ENCODE measurements at regions not wholly inside any gene's neighbourhood (a gene's known extent, or its start where the extent isn't known, plus 50 kb on each side); places are given as distances from the start of the nearest gene placed in this dataset.

- Mint-ChIP-seq H3K27ac (no peak overlapping the region), H3K9me3 (no peaks in the 10 kb centered on the region), H3K27me3 (no peaks in the 10 kb centered on the region), H3K36me3 (ENCODE audit: low read depth) (no peaks in the 10 kb centered on the region), H3K4me1 (ENCODE audit: low read depth) (no peaks in the 10 kb centered on the region), H3K4me3 (no peak overlapping the region)
Measured at GRCh38 chr2:198950803-198951202, 506.9 kb downstream of the SATB2 start.

DNA sequence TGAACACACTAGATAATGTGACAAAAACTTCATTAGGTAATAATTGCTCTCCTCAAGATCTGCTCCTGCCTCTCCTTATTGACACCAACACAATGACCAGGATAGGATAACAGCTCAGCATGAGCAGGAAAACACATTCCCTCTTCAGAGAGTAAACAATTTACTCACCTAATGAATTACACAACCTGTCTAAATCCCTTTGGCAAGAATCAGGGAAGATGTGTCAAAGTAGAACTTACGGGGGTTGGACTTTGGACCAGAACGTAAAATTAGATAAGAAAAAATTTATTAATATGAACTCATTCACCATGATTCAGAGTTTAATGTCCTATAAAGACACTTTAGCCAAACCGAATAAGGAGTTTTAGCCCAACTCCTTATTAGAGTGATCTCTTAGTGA is 512.2 kb downstream of the SATB2 start:
- Mint-ChIP-seq H3K36me3 (ENCODE audit: low read depth) (no peaks in the 10 kb centered on the region), H3K4me1 (ENCODE audit: low read depth) (no peaks in the 10 kb centered on the region), H3K4me3 (no peak overlapping the region), H3K27me3 (no peaks in the 10 kb centered on the region), H3K9me3 (no peaks in the 10 kb centered on the region), H3K27ac (no peak overlapping the region)

DNA sequence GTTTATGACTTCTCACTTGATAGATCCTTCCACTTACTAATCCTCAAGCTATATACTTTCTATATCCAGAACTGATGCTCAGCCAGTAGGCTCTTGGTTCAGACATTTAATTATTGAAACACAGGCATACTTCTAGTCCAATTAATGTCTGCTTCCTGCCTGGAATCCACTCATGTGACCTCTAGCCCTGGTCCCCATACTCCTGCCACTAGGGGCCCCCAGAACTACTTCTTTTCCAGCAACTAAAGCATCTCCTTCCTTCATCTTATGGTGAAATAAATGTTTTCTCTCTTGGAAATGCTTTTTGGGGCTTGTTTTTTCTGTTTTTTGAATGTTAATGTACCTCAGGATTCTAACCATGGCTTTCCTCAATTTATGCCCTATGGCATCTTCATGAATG is 527.6 kb downstream of the SATB2 start:
- Mint-ChIP-seq H3K27ac (no peak overlapping the region), H3K9me3 (no peaks in the 10 kb centered on the region), H3K4me3 (no peak overlapping the region), H3K4me1 (ENCODE audit: low read depth) (no peaks in the 10 kb centered on the region), H3K27me3 (no peaks in the 10 kb centered on the region), H3K36me3 (ENCODE audit: low read depth) (no peaks in the 10 kb centered on the region)

DNA sequence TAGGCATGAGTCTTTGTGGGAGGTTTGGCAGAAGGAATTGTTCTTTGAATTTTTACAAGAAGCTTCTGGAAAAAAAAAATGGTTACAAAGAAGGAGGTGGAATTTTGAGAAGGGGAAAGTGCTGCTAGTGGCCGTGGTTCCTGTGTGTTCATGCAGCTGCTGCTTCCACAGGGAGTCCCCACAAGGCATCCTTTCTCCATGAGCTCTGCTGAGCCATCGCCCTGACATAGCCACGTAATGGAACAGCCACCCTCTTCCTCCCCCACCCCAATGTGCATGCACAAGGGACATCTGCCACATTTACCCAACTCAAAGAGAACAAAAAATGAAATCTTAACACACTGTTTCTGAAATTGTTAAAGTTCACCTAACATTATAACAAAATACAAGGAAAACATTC is 529.7 kb downstream of the SATB2 start:
- Mint-ChIP-seq H3K9me3 (no peaks in the 10 kb centered on the region), H3K27ac (no peak overlapping the region), H3K36me3 (ENCODE audit: low read depth) (no peaks in the 10 kb centered on the region), H3K4me1 (ENCODE audit: low read depth) (no peaks in the 10 kb centered on the region), H3K4me3 (no peak overlapping the region), H3K27me3 (no peaks in the 10 kb centered on the region)

GRCh38 chr2:198917926-198918720 is 539.6 kb downstream of the SATB2 start:
- Mint-ChIP-seq H3K27ac (no peak overlapping the region), H3K4me3 (no peak overlapping the region), H3K9me3 (no peaks in the 10 kb centered on the region), H3K27me3 (no peaks in the 10 kb centered on the region), H3K4me1 (ENCODE audit: low read depth) (no peaks in the 10 kb centered on the region), H3K36me3 (ENCODE audit: low read depth) (no peaks in the 10 kb centered on the region)

DNA sequence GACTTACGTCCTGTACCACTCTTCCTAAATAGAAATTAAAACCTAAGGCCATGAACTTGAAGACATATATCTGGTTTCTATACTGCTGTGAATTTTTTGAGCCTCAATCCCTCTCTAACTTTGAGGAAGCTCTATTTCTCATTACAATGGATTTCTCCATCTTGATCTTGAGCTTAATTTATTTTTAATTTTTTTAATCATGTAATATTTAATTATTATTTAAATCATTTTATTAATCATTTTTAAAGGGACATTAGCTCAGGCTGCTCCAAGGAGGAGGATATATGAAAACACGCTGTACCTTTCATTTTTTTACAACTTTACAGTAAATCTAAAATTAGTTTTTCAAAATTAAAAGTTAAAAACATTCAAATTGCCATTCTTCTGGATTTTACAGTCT is 540.5 kb downstream of the SATB2 start:
- Mint-ChIP-seq H3K9me3 (no peaks in the 10 kb centered on the region), H3K27ac (no peak overlapping the region), H3K4me1 (ENCODE audit: low read depth) (no peaks in the 10 kb centered on the region), H3K4me3 (no peak overlapping the region), H3K36me3 (ENCODE audit: low read depth) (no peaks in the 10 kb centered on the region), H3K27me3 (no peaks in the 10 kb centered on the region)

GRCh38 chr2:198916548-198917080 is 541.1 kb downstream of the SATB2 start:
- Mint-ChIP-seq H3K36me3 (ENCODE audit: low read depth) (no peaks in the 10 kb centered on the region), H3K27ac (no peak overlapping the region), H3K27me3 (no peaks in the 10 kb centered on the region), H3K9me3 (no peaks in the 10 kb centered on the region), H3K4me1 (ENCODE audit: low read depth) (no peaks in the 10 kb centered on the region), H3K4me3 (no peak overlapping the region)

- H3K4me1 Mint-ChIP-seq (ENCODE audit: low read depth): no peaks in the 10 kb centered on the region
- H3K27me3 Mint-ChIP-seq: no peaks in the 10 kb centered on the region
- no peak overlapping the region for H3K27ac Mint-ChIP-seq
- no peaks in the 10 kb centered on the region for H3K9me3 Mint-ChIP-seq
- no peaks in the 10 kb centered on the region for H3K36me3 Mint-ChIP-seq (ENCODE audit: low read depth)
- no peak overlapping the region for H3K4me3 Mint-ChIP-seq
Measured at GRCh38 chr2:198913394-198914152, 544.2 kb downstream of the SATB2 start.

- no peaks in the 10 kb centered on the region for H3K9me3 Mint-ChIP-seq
- no peak overlapping the region for H3K27ac Mint-ChIP-seq
- no peaks in the 10 kb centered on the region for H3K36me3 Mint-ChIP-seq (ENCODE audit: low read depth)
- no peak overlapping the region for H3K4me3 Mint-ChIP-seq
- no peaks in the 10 kb centered on the region for H3K27me3 Mint-ChIP-seq
- H3K4me1 Mint-ChIP-seq (ENCODE audit: low read depth): no peaks in the 10 kb centered on the region
Measured at GRCh38 chr2:198909525-198910267, 548.0 kb downstream of the SATB2 start.

DNA sequence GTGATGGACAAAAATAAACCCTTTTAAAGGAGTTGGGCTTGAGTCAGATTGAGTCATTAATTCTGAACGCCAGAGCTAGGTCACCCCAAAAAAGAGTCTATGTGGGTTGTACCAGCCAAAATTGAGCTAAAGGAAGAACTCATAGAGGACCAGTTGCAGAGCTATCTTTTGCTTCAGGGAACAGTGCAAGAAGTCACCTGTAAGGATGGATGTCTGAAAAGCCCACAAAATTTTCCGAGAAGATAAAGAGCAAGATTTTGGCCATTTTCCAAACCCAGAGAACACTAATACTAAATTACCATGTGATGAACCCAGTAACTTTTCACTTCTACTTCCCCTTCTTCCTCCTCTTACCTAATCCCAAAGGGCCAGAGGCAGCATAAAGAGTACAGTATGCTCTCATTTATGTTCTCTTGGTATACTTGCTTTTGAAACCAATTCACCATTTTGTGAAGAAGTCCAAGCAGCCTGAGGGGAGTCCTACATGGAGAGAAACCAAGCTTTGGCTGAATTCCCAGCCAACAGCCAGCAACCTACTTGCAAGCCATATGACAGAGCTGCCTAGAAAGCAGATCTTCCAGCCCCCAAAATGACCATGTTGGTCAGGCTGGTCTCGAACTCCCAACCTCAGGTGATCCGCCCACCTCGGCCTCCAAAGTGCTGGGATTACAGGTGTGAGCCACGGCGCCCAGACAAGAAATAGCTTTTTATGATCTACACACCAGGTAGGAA is 551.7 kb downstream of the SATB2 start:
- no peaks in the 10 kb centered on the region for H3K9me3 Mint-ChIP-seq

GRCh38 chr2:198901894-198902293 is 555.8 kb downstream of the SATB2 start:
- Mint-ChIP-seq H3K9me3 (peaks cover 6% of the 10 kb centered on the region), H3K36me3 (ENCODE audit: low read depth) (no peaks in the 10 kb centered on the region), H3K4me1 (ENCODE audit: low read depth) (no peaks in the 10 kb centered on the region), H3K4me3 (no peak overlapping the region), H3K27me3 (no peaks in the 10 kb centered on the region), H3K27ac (no peak overlapping the region)

More for the DNA sequence above, 551.7 kb downstream of the SATB2 start:
- Mint-ChIP-seq H3K4me3 (no peak overlapping the region), H3K27ac (no peak overlapping the region), H3K27me3 (no peaks in the 10 kb centered on the region), H3K4me1 (ENCODE audit: low read depth) (no peaks in the 10 kb centered on the region), H3K36me3 (ENCODE audit: low read depth) (no peaks in the 10 kb centered on the region)

DNA sequence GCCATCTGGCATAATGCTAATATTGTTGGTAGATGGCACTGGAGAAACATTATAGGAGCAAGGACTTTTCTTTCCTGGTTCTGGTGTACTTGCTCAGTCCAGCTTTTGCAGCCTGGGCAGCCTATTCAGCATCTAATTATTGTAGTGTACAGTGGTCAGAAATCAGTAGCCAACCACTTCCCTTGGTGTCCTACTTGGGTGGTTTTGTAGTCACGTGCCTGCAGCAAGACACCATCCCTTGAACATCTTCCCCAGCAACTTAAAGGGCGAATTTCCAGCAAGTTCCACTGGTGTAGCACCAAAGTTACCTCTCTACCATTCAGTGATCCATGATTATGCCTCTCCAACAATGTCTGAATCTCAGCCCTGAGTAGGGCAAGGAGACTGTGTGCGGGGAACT is 557.6 kb downstream of the SATB2 start:
- H3K4me3 Mint-ChIP-seq: no peak overlapping the region
- H3K4me1 Mint-ChIP-seq (ENCODE audit: low read depth): no peaks in the 10 kb centered on the region
- H3K9me3 Mint-ChIP-seq: peaks cover 6% of the 10 kb centered on the region
- no peak overlapping the region for H3K27ac Mint-ChIP-seq
- H3K36me3 Mint-ChIP-seq (ENCODE audit: low read depth): no peaks in the 10 kb centered on the region
- no peaks in the 10 kb centered on the region for H3K27me3 Mint-ChIP-seq

- Mint-ChIP-seq H3K9me3 (peaks cover 11% of the 10 kb centered on the region), H3K27me3 (no peaks in the 10 kb centered on the region), H3K4me3 (no peak overlapping the region), H3K4me1 (ENCODE audit: low read depth) (no peaks in the 10 kb centered on the region), H3K27ac (no peak overlapping the region), H3K36me3 (ENCODE audit: low read depth) (no peaks in the 10 kb centered on the region)
Measured at GRCh38 chr2:198890490-198890889, 567.2 kb downstream of the SATB2 start.

DNA sequence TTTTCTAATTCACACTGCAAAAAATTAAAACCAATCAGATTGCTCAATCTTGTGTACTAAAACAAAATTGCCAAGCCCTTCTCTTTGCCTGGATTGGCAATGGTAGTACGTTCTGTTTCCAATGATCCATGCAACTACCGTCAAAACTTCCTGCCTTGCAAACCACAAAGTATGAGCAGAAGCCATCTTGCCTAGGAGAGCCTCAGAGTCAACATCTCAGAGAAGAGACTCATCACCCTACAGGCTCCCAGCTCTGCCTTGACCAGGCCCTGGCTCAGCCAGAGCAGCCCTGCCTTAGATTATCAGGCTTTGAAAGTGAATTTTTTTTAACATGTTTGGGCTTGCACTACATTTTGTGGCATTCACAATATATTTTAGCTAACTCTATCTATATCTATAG is 574.1 kb downstream of the SATB2 start:
- H3K36me3 Mint-ChIP-seq (ENCODE audit: low read depth): no peaks in the 10 kb centered on the region

More for the DNA sequence above, 574.1 kb downstream of the SATB2 start:
- Mint-ChIP-seq H3K9me3 (no peaks in the 10 kb centered on the region), H3K27ac (no peak overlapping the region), H3K27me3 (no peaks in the 10 kb centered on the region), H3K4me3 (no peak overlapping the region), H3K4me1 (ENCODE audit: low read depth) (no peaks in the 10 kb centered on the region)
